T-helper 2 cell treated with Interferon-gamma antibody and Interleukin-4, amounts not matched to agents 5 μg/mL and 100 μg/mL, for 36 hours (primary cell): ENCODE measurements at regions not wholly inside any gene's neighbourhood (a gene's known extent, or its start where the extent isn't known, plus 50 kb on each side); places are given as distances from the start of the nearest gene placed in this dataset.

Experiments used
- DNase-seq: peaks from one replicate; pipeline ENCODE4 v3.0.0; 2021; ENCODE audit warnings: low spot score
- H3K27ac Mint-ChIP-seq: one replicate; pipeline ENCODE4 v1.8.0; 2021; ENCODE audit warnings: mild to moderate bottlenecking, mixed read lengths
- H3K27me3 Mint-ChIP-seq: one replicate; pipeline ENCODE4 v1.8.0; 2021; ENCODE audit warnings: low read depth, mixed read lengths
- H3K36me3 Mint-ChIP-seq: one replicate; pipeline ENCODE4 v1.8.0; 2021; ENCODE audit warnings: low read depth, mixed read lengths
- H3K4me1 Mint-ChIP-seq: one replicate; pipeline ENCODE4 v1.8.0; 2021; ENCODE audit warnings: low read depth, mixed read lengths
- H3K4me3 Mint-ChIP-seq: one replicate; pipeline ENCODE4 v1.8.0; 2022; ENCODE audit warnings: mild to moderate bottlenecking, moderate library complexity, mixed read lengths
- H3K9me3 Mint-ChIP-seq: one replicate; pipeline ENCODE4 v1.8.0; 2021; ENCODE audit warnings: mixed read lengths

DNA sequence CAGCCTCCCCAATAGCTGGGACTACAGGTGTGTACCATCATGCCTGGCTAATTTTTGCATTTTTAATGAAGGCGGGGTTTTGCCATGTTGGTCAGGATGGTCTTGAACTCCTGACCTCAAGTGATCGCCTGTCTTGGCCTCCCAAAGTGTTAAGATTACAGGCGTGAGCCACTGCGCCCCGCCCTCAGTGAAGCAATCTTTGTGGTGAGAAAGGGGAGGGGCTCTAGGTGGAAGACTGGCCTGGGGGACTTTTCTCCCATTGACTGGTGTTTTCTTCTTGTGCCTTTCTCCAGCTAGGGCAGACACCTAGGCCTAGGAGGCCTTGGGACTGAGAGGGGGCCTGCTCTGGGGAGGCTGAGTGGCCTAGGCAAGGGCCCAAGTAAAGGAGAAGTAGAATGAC is 84.1 kb downstream of the DNAAF9 start:
- no peaks in the 10 kb centered on the region for H3K36me3 Mint-ChIP-seq
- H3K4me1 Mint-ChIP-seq = peaks cover 5% of the 10 kb centered on the region
- no peak overlapping the region for H3K27ac Mint-ChIP-seq
- H3K27me3 Mint-ChIP-seq = no peaks in the 10 kb centered on the region
- H3K4me3 Mint-ChIP-seq = no peak overlapping the region
- no peak for DNase-seq
- no peaks in the 10 kb centered on the region for H3K9me3 Mint-ChIP-seq

DNA sequence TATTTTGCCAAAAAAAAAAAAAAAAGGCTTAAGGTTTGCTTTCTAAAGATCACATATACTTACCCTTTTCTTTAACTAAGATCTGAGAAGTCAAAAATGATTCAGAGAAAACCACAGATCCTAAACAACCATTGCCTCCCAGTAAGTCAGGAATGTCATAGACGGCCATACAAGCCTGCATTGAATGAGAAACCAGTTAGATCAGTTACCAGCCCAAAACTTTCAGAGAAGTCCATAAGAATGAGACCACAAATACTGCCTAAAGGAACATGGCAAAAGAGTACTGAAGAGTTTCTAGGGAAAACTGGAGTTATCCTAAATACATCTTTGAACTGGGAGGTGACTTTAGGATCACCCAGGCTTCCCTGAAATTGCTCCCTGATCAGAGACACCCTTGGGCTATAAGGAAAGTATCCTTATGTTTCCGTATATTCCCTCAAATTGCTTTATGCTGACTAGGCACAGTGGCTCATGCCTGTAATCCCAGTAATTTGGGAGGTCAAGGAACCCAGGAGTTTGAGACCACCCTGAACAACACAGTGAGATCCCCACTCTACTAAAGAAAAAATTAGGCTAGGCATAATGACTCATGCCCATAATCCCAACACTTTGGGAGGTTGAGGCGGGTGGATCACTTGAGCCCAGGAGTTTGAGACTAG is 79.4 kb upstream of the SLC4A11 start:
- H3K4me3 Mint-ChIP-seq = no peak overlapping the region
- H3K27ac Mint-ChIP-seq = no peak overlapping the region
- no peaks in the 10 kb centered on the region for H3K9me3 Mint-ChIP-seq
- H3K4me1 Mint-ChIP-seq = peaks cover 2% of the 10 kb centered on the region
- H3K27me3 Mint-ChIP-seq = no peaks in the 10 kb centered on the region
- no peaks in the 10 kb centered on the region for H3K36me3 Mint-ChIP-seq
- DNase-seq = no peak

GRCh38 chr20:3316136-3316535 is 77.1 kb upstream of the SLC4A11 start:
- no peak overlapping the region for H3K27ac Mint-ChIP-seq
- peaks cover 3% of the 10 kb centered on the region for H3K36me3 Mint-ChIP-seq
- H3K4me3 Mint-ChIP-seq = no peak overlapping the region
- H3K9me3 Mint-ChIP-seq = no peaks in the 10 kb centered on the region
- no peaks in the 10 kb centered on the region for H3K4me1 Mint-ChIP-seq
- no peaks in the 10 kb centered on the region for H3K27me3 Mint-ChIP-seq
- no peak for DNase-seq

- Mint-ChIP-seq H3K27me3 (no peaks in the 10 kb centered on the region), H3K4me1 (no peaks in the 10 kb centered on the region), H3K4me3 (no peak overlapping the region), H3K9me3 (no peaks in the 10 kb centered on the region), H3K27ac (no peak overlapping the region), H3K36me3 (peaks cover 3% of the 10 kb centered on the region)
- DNase-seq = no peak
Observed at GRCh38 chr20:3315136-3315535, 76.1 kb upstream of the SLC4A11 start.

GRCh38 chr20:3314391-3314790 is 75.4 kb upstream of the SLC4A11 start:
- Mint-ChIP-seq H3K4me3 (no peak overlapping the region), H3K27ac (no peak overlapping the region), H3K27me3 (no peaks in the 10 kb centered on the region), H3K9me3 (no peaks in the 10 kb centered on the region), H3K36me3 (peaks cover 3% of the 10 kb centered on the region), H3K4me1 (no peaks in the 10 kb centered on the region)
- no peak for DNase-seq

DNA sequence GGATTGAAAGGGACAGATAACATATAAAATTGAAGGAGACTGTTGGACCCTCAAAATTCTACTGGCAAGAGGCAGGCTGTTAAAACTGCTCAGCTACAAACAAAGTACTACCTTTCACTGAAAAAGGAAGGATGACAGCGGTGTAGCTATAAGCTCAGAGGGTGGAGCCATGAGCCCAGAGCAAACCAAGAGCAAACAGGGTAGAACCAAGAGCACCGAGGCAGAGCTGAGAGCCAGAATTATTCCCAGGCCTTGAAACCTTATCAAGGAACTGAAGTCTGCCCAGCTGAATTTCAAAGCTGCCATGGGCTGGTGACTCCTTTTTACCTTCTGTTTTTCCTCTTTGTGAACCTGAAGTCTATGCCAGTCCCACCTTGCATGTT is 74.7 kb upstream of the SLC4A11 start:
- Mint-ChIP-seq H3K36me3 (peaks cover 3% of the 10 kb centered on the region), H3K9me3 (no peaks in the 10 kb centered on the region), H3K27ac (no peak overlapping the region), H3K4me1 (no peaks in the 10 kb centered on the region), H3K27me3 (no peaks in the 10 kb centered on the region), H3K4me3 (no peak overlapping the region)
- DNase-seq = no peak

DNA sequence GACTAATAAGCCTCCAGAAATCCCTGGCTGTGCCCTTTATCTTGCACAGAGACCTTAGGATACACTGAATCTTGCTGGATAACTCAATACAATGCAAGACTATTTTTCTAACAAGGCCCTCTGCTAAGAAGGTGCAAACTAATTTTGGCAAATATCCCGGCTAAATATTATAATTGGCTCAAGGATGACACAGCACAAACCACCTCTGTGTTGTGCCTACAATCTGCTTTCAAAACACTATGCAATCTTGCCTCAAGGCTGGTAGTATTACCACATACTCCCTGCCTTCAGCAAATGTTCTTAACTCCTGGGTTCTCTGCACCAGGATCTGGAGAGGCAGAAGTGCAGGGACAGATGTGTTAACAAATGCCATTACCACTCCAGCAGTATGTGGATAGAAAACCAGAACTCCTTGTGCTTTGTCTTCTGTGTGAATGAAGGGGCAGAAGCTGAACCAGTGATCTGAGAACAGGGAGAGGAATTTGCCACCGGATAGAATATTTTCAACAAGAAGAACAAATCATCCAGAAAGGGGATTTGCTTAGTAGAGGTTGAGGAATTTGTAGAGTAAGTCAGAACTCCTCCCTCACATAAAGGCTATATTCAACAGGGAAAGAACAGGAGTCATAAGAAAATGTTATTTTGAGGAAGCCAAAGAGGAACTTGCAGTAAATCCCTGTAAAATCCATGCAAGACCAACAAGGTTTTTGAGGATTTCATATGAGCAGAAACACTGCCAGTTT is 74.1 kb upstream of the SLC4A11 start:
- Mint-ChIP-seq H3K27me3 (no peaks in the 10 kb centered on the region), H3K4me1 (no peaks in the 10 kb centered on the region), H3K36me3 (peaks cover 3% of the 10 kb centered on the region), H3K9me3 (no peaks in the 10 kb centered on the region), H3K27ac (no peak overlapping the region), H3K4me3 (no peak overlapping the region)
- no peak for DNase-seq

DNA sequence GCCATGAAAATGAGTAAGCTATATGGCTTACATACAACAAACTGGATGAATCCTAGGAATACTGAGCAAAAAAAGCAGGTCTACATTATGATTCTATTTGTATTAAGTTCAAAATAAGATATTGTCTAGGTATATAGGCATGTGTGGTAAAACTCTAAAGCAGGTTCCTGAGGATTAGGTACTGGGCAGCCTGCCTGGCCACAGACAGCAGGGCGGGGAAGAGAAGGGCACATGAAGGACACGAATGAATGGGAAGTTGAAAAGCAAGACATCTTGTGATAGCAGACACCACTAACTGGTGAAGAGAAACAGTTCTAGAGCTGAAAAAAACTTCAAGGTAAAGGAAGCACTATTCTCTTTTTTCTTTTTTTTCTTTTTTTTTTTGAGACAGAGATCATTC is 72.6 kb upstream of the SLC4A11 start:
- Mint-ChIP-seq H3K4me1 (no peaks in the 10 kb centered on the region), H3K27me3 (no peaks in the 10 kb centered on the region), H3K9me3 (no peaks in the 10 kb centered on the region), H3K27ac (no peak overlapping the region), H3K36me3 (peaks cover 4% of the 10 kb centered on the region), H3K4me3 (no peak overlapping the region)
- no peak for DNase-seq

DNA sequence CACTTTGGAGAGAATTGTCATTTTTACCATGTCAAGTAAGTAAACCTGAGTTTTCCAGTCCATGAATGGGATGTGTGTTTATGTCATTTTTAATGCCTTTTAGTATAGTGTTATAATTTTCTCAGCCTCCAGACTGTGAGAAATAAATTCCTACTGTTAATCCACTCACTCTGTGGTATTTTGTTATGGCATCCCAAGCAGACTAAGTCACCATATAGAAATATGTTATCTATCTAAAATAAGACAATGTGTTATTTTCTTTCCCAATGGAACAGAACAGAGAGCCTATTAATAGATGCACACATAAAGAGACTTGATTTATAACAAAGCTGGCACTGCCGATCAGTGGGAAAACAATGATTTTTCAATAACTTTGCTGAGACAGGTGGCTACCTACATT is 70.2 kb upstream of the SLC4A11 start:
- no peak overlapping the region for H3K27ac Mint-ChIP-seq
- H3K36me3 Mint-ChIP-seq = peaks cover 5% of the 10 kb centered on the region
- no peaks in the 10 kb centered on the region for H3K4me1 Mint-ChIP-seq
- H3K27me3 Mint-ChIP-seq = no peaks in the 10 kb centered on the region
- no peaks in the 10 kb centered on the region for H3K9me3 Mint-ChIP-seq
- no peak for DNase-seq
- no peak overlapping the region for H3K4me3 Mint-ChIP-seq

DNA sequence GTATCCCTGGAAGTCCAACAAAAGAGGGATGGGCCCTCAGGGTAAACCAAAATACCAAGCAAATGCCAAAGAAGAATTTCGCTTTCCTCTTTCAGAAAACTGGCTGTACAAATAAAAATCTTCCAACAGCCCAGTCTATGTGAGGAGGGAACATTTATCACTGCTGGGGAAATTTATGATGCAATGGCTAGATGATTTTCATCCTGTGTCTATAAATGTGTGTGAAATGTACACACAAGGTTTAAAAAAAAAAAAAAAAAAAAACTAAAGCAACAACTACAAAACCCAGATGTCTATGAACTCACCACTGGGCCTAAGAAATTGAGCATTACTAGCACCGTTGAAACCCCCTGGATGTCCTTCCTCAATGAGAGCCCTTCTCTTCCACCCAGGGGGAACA is 68.7 kb upstream of the SLC4A11 start:
- DNase-seq = no peak
- Mint-ChIP-seq H3K4me1 (no peaks in the 10 kb centered on the region), H3K27me3 (no peaks in the 10 kb centered on the region), H3K27ac (no peak overlapping the region), H3K36me3 (peaks cover 5% of the 10 kb centered on the region), H3K9me3 (no peaks in the 10 kb centered on the region), H3K4me3 (no peak overlapping the region)

- Mint-ChIP-seq H3K27ac (no peak overlapping the region), H3K4me1 (no peaks in the 10 kb centered on the region), H3K36me3 (peaks cover 5% of the 10 kb centered on the region)
Observed at GRCh38 chr20:3307078-3307477, 68.1 kb upstream of the SLC4A11 start.

GRCh38 chr20:3306068-3306467 is 67.1 kb upstream of the SLC4A11 start:
- DNase-seq = no peak
- Mint-ChIP-seq H3K27me3 (no peaks in the 10 kb centered on the region), H3K27ac (no peak overlapping the region), H3K9me3 (no peaks in the 10 kb centered on the region), H3K4me3 (no peak overlapping the region), H3K4me1 (no peaks in the 10 kb centered on the region), H3K36me3 (peaks cover 2% of the 10 kb centered on the region)

More at GRCh38 chr20:3307078-3307477, 68.1 kb upstream of the SLC4A11 start:
- Mint-ChIP-seq H3K27me3 (no peaks in the 10 kb centered on the region), H3K4me3 (no peak overlapping the region), H3K9me3 (no peaks in the 10 kb centered on the region)
- DNase-seq = no peak

DNA sequence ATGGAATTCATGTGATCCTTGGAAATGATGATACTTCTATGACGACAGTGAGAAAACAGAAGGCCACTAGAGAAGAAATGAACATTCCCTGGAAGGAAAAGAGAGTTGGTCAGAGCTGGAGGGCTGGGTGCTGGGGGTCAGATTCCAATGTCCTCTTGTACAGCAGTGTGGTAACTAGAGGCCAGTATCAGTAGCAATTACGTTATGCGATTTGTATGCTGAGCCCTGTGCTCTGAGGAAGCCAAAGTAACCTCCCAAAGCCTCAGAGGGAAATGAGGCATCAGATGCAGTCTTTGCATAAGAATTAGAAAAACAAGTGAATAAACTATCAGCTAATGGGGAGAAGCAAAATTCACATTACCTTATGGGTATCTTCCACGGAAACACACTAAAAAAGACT is 65.5 kb upstream of the SLC4A11 start:
- Mint-ChIP-seq H3K27me3 (no peaks in the 10 kb centered on the region), H3K4me3 (no peak overlapping the region), H3K36me3 (peaks cover 2% of the 10 kb centered on the region), H3K9me3 (no peaks in the 10 kb centered on the region), H3K27ac (no peak overlapping the region), H3K4me1 (no peaks in the 10 kb centered on the region)
- DNase-seq = no peak

DNA sequence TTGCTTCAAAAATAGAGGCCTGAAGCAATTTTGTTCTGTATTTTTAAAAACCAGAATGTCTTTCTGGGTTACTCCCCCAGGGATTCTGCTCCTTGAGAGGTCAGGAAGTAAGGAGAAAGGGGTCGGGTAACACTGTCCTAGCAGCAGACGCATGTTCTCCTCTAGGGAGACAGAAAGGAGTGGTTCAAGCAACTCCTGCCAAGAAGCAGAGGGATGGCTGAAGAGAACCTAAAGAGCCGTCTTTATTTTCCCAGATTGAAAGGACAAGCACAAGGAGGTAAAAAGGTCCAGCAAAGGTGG is 58.0 kb upstream of the SLC4A11 start:
- Mint-ChIP-seq H3K27ac (no peak overlapping the region), H3K27me3 (no peaks in the 10 kb centered on the region), H3K4me1 (no peaks in the 10 kb centered on the region), H3K4me3 (no peak overlapping the region), H3K9me3 (no peaks in the 10 kb centered on the region), H3K36me3 (no peaks in the 10 kb centered on the region)
- DNase-seq = no peak
